ENCODE measurements at regions not wholly inside any gene's neighbourhood (a gene's known extent, or its start where the extent isn't known, plus 50 kb on each side); places are given as distances from the start of the nearest gene placed in this dataset.

DNA sequence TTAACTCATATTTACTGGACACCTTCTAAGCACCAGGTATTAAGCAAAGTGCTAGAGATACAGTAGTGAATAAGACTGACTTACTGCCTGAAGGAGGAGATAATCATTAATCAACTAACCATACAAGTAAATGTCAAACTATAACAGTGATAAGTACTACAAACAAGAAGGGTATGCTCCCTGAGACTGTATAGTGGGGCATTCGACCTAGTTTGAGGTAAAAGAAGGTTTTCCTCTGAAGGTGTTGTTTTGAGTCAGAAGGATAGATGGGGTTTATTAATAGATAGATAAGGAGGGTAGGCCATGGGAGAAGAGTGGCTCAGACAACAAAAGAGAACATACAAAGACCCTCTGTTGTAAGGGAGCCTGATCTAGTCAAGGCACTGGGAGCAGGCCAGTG is 105.4 kb downstream of the DDIT4L start:
- in situ Hi-C loops (cut with MboI) = no loop called here
- no TSS peak for BruUV-seq (replicated peaks)
- 0% methylated on average over 1 of the region's 1 CpG for WGBS (ENCODE audit: insufficient coverage, low coverage, missing lambda C conversion rate)
- no peaks in the 10 kb centered on the region for H3K4me1 ChIP-seq (replicated peaks in 1 of 2; ENCODE audit: control insufficient read depth in 2 of 2, insufficient read depth in 2 of 2, low read length in 2 of 2)
- no peaks in the 10 kb centered on the region for H3K79me2 ChIP-seq (ENCODE audit: control insufficient read depth, insufficient read depth, low read length)
- H3K27me3 ChIP-seq (ENCODE audit: control insufficient read depth in 2 of 2, insufficient read depth in 2 of 2, low read length in 2 of 2) = no peaks in the 10 kb centered on the region
- ATAC-seq = no peak
- intact Hi-C loops (cut with micrococcal nuclease) = no loop called here
- POLR2A ChIA-PET = no interaction called here
- no peak overlapping the region for H2AFZ ChIP-seq (ENCODE audit: low read depth, low read length)
- TF ChIP-seq, protein P1, sequence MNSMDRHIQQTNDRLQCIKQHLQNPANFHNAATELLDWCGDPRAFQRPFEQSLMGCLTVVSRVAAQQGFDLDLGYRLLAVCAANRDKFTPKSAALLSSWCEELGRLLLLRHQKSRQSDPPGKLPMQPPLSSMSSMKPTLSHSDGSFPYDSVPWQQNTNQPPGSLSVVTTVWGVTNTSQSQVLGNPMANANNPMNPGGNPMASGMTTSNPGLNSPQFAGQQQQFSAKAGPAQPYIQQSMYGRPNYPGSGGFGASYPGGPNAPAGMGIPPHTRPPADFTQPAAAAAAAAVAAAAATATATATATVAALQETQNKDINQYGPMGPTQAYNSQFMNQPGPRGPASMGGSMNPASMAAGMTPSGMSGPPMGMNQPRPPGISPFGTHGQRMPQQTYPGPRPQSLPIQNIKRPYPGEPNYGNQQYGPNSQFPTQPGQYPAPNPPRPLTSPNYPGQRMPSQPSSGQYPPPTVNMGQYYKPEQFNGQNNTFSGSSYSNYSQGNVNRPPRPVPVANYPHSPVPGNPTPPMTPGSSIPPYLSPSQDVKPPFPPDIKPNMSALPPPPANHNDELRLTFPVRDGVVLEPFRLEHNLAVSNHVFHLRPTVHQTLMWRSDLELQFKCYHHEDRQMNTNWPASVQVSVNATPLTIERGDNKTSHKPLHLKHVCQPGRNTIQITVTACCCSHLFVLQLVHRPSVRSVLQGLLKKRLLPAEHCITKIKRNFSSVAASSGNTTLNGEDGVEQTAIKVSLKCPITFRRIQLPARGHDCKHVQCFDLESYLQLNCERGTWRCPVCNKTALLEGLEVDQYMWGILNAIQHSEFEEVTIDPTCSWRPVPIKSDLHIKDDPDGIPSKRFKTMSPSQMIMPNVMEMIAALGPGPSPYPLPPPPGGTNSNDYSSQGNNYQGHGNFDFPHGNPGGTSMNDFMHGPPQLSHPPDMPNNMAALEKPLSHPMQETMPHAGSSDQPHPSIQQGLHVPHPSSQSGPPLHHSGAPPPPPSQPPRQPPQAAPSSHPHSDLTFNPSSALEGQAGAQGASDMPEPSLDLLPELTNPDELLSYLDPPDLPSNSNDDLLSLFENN (IDR thresholded peaks at IDR 0.05; ENCODE audit: low read depth in 2 of 2, low read length in 2 of 2) = no peak
- no peak overlapping the region for H3K27ac ChIP-seq (ENCODE audit: extremely low read depth, low read depth, low read length)
- no peak overlapping the region for H3K4me3 ChIP-seq
- H3K4me2 ChIP-seq (ENCODE audit: insufficient read depth, low read length) = no peak overlapping the region
- CTCF ChIA-PET (ENCODE audit: low intra/inter-chr PET ratio) = no interaction called here
- H3K9ac ChIP-seq (ENCODE audit: insufficient read depth in 1 of 2, low read depth in 2 of 2, low read length in 2 of 2) = no peak overlapping the region
- H3K9me3 ChIP-seq (replicated peaks; ENCODE audit: control insufficient read depth, insufficient read depth, low read depth, low read length) = no peaks in the 10 kb centered on the region
- DNase-seq (ENCODE audit: extremely low read depth in 1 of 4, low spot score in 3 of 4) = no peak
- no peaks in the 10 kb centered on the region for H3K36me3 ChIP-seq (ENCODE audit: control insufficient read depth, insufficient read depth, low read length)
- H4K20me1 ChIP-seq (replicated peaks; ENCODE audit: control insufficient read depth, insufficient read depth, low read length) = no peaks in the 10 kb centered on the region
- H3K9me1 ChIP-seq (ENCODE audit: control insufficient read depth, insufficient read depth, low read length) = no peaks in the 10 kb centered on the region
- no peak for FAIRE-seq

DNA sequence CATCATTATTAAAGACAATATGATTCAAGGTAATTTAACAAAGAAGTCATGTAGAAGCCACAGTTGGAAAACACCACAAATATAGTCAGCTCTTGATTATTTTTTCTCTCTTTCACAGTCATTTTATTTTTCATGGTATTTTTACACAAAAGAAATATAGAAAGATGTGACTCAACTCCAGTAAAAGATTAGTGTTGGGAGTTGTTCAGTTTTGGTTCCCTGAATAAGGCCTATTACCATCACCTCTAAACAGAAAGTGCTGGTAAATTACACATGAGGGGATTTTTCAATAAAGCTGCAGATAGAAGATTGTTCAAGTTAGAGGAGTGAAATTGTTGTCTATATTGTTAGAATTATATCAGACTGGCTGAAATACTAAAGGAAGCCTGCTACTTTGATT is 107.0 kb downstream of the DDIT4L start:
- Histone ChIP-seq H3K27me3 (ENCODE audit: control insufficient read depth in 2 of 2, insufficient read depth in 2 of 2, low read length in 2 of 2) (no peaks in the 10 kb centered on the region), H4K20me1 (replicated peaks; ENCODE audit: control insufficient read depth, insufficient read depth, low read length) (no peaks in the 10 kb centered on the region), H3K4me3 (no peak overlapping the region), H3K4me1 (replicated peaks in 1 of 2; ENCODE audit: control insufficient read depth in 2 of 2, insufficient read depth in 2 of 2, low read length in 2 of 2) (no peaks in the 10 kb centered on the region), H3K9ac (ENCODE audit: insufficient read depth in 1 of 2, low read depth in 2 of 2, low read length in 2 of 2) (no peak overlapping the region), H3K9me1 (ENCODE audit: control insufficient read depth, insufficient read depth, low read length) (no peaks in the 10 kb centered on the region), H3K4me2 (ENCODE audit: insufficient read depth, low read length) (no peak overlapping the region), H3K9me3 (replicated peaks; ENCODE audit: control insufficient read depth, insufficient read depth, low read depth, low read length) (no peaks in the 10 kb centered on the region), H2AFZ (ENCODE audit: low read depth, low read length) (no peak overlapping the region), H3K27ac (ENCODE audit: extremely low read depth, low read depth, low read length) (no peak overlapping the region), H3K36me3 (ENCODE audit: control insufficient read depth, insufficient read depth, low read length) (no peaks in the 10 kb centered on the region), H3K79me2 (ENCODE audit: control insufficient read depth, insufficient read depth, low read length) (no peaks in the 10 kb centered on the region)
- in situ Hi-C loops (cut with MboI) = no loop called here
- DNase-seq (ENCODE audit: extremely low read depth in 1 of 4, low spot score in 3 of 4) (no peak), FAIRE-seq (no peak), ATAC-seq (no peak)
- intact Hi-C loops (cut with micrococcal nuclease) = no loop called here
- ChIA-PET CTCF (ENCODE audit: low intra/inter-chr PET ratio) (no interaction called here), POLR2A (no interaction called here)
- no TSS peak for BruUV-seq (replicated peaks)
- no peak for TF ChIP-seq ZNF699 (CRISPR knock-in tag; IDR thresholded peaks at IDR 0.05; ENCODE audit: insufficient replicate concordance)
- no peak for TF ChIP-seq RBM34 (IDR thresholded peaks at IDR 0.05; ENCODE audit: borderline replicate concordance, insufficient read depth, low read length)
- no peak for TF ChIP-seq CCNT2 (IDR thresholded peaks at IDR 0.05; ENCODE audit: borderline replicate concordance, extremely low read depth, insufficient read length, low read depth, low read length)
- no peak for TF ChIP-seq HNRNPK (IDR thresholded peaks at IDR 0.05; ENCODE audit: low read depth, low read length, poor library complexity, severe bottlenecking)
- no peak for TF ChIP-seq SMARCA4 (IDR thresholded peaks at IDR 0.05)
- no peak for TF ChIP-seq ZNF584 (CRISPR knock-in tag; IDR thresholded peaks at IDR 0.05; ENCODE audit: low read depth)
- TF ChIP-seq, protein P2, sequence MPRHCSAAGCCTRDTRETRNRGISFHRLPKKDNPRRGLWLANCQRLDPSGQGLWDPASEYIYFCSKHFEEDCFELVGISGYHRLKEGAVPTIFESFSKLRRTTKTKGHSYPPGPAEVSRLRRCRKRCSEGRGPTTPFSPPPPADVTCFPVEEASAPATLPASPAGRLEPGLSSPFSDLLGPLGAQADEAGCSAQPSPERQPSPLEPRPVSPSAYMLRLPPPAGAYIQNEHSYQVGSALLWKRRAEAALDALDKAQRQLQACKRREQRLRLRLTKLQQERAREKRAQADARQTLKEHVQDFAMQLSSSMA (CRISPR knock-in tag; IDR thresholded peaks at IDR 0.05) = no peak
- no peak for TF ChIP-seq NUFIP1 (IDR thresholded peaks at IDR 0.05; ENCODE audit: partially characterized antibody)
- no peak for TF ChIP-seq DIDO1 (tag; IDR thresholded peaks at IDR 0.05; ENCODE audit: low read depth)
- TF ChIP-seq ZNF174 (CRISPR knock-in tag; IDR thresholded peaks at IDR 0.05) = no peak
- no peak for TF ChIP-seq KLF10 (CRISPR knock-in tag; IDR thresholded peaks at IDR 0.05)
- no peak for TF ChIP-seq SMARCA5 (IDR thresholded peaks at IDR 0.05)
- no peak for TF ChIP-seq ZNF780A (CRISPR knock-in tag; IDR thresholded peaks at IDR 0.05)
- TF ChIP-seq U2AF1 (optimal IDR thresholded peaks at IDR 0.05; ENCODE audit: low read depth, low read length) = no peak

All from K562 (cell line).